ENCODE measurements at regions not wholly inside any gene's neighbourhood (a gene's known extent, or its start where the extent isn't known, plus 50 kb on each side); places are given as distances from the start of the nearest gene placed in this dataset.

DNA sequence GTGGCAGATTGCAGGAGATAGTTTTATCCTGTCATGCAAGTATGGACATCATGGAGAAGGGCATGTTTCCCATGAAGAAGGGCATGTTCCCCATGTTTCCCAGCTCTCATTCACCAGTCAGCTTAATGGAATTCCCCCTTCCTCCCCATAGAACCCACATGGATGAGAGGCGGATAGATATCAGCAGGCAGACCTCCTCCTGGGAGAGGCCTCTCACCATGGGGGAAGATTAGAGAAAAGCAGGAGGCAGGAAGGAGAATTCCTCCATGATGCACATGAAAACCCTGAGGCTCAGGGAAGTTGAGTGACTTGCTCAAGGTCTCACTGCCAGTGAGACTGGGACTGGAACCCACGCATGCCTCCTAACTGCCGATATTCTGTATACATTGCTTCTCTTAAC lies 92.9 kb upstream of the FOXN3 start:
- TF ChIP-seq, protein P1, sequence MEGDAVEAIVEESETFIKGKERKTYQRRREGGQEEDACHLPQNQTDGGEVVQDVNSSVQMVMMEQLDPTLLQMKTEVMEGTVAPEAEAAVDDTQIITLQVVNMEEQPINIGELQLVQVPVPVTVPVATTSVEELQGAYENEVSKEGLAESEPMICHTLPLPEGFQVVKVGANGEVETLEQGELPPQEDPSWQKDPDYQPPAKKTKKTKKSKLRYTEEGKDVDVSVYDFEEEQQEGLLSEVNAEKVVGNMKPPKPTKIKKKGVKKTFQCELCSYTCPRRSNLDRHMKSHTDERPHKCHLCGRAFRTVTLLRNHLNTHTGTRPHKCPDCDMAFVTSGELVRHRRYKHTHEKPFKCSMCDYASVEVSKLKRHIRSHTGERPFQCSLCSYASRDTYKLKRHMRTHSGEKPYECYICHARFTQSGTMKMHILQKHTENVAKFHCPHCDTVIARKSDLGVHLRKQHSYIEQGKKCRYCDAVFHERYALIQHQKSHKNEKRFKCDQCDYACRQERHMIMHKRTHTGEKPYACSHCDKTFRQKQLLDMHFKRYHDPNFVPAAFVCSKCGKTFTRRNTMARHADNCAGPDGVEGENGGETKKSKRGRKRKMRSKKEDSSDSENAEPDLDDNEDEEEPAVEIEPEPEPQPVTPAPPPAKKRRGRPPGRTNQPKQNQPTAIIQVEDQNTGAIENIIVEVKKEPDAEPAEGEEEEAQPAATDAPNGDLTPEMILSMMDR (IDR thresholded peaks at IDR 0.05; ENCODE audit: poor library complexity, severe bottlenecking) = no peak
- TF ChIP-seq RAD21 (conservative IDR thresholded peaks at IDR 0.05) (no peak), MXI1 (conservative IDR thresholded peaks at IDR 0.05; ENCODE audit: poor library complexity, severe bottlenecking) (no peak), EZH2 (IDR thresholded peaks at IDR 0.05; ENCODE audit: borderline replicate concordance, insufficient read depth, low read length, poor library complexity, severe bottlenecking) (no peak), POLR2AphosphoS5 (IDR thresholded peaks at IDR 0.05) (no peak), TAF1 (IDR thresholded peaks at IDR 0.05; ENCODE audit: low read depth) (no peak)
- TF ChIP-seq, protein P2, sequence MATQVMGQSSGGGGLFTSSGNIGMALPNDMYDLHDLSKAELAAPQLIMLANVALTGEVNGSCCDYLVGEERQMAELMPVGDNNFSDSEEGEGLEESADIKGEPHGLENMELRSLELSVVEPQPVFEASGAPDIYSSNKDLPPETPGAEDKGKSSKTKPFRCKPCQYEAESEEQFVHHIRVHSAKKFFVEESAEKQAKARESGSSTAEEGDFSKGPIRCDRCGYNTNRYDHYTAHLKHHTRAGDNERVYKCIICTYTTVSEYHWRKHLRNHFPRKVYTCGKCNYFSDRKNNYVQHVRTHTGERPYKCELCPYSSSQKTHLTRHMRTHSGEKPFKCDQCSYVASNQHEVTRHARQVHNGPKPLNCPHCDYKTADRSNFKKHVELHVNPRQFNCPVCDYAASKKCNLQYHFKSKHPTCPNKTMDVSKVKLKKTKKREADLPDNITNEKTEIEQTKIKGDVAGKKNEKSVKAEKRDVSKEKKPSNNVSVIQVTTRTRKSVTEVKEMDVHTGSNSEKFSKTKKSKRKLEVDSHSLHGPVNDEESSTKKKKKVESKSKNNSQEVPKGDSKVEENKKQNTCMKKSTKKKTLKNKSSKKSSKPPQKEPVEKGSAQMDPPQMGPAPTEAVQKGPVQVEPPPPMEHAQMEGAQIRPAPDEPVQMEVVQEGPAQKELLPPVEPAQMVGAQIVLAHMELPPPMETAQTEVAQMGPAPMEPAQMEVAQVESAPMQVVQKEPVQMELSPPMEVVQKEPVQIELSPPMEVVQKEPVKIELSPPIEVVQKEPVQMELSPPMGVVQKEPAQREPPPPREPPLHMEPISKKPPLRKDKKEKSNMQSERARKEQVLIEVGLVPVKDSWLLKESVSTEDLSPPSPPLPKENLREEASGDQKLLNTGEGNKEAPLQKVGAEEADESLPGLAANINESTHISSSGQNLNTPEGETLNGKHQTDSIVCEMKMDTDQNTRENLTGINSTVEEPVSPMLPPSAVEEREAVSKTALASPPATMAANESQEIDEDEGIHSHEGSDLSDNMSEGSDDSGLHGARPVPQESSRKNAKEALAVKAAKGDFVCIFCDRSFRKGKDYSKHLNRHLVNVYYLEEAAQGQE (IDR thresholded peaks at IDR 0.05; ENCODE audit: borderline replicate concordance) = no peak

Data from neural cell (in vitro differentiated cells).